Adrenal gland (tissue), 5 donors: ENCODE measurements at regions not wholly inside any gene's neighbourhood (a gene's known extent, or its start where the extent isn't known, plus 50 kb on each side); places are given as distances from the start of the nearest gene placed in this dataset.

Experiments used
- POLR2A ChIP-seq, 2 donors: fragments of 450-650 bp; IDR thresholded peaks; one replicate each; pipeline ENCODE4 v1.6.1; 2017; ENCODE audit warnings: antibody characterized with exemption in 2 of 2, mild to moderate bottlenecking in 2 of 2, moderate library complexity in 1 of 2
- TF ChIP-seq, protein P1 (sequence below), 6 experiments: fragments of 450-650 bp in 4 of 6; fragments of 200-600 bp in 2 of 6; sonication (generic) in 1 of 6; IDR thresholded peaks; 1 replicate in 5 of 6; 2 replicates in 1 of 6; pipeline versions ENCODE4 v1.5.1 to v1.8.0; 2016 to 2021; ENCODE audit warnings: antibody characterized with exemption in 6 of 6, mild to moderate bottlenecking in 2 of 6, moderate library complexity in 1 of 6
- donor health status: DM: no; HTN: no; CAD: no.

DNA sequence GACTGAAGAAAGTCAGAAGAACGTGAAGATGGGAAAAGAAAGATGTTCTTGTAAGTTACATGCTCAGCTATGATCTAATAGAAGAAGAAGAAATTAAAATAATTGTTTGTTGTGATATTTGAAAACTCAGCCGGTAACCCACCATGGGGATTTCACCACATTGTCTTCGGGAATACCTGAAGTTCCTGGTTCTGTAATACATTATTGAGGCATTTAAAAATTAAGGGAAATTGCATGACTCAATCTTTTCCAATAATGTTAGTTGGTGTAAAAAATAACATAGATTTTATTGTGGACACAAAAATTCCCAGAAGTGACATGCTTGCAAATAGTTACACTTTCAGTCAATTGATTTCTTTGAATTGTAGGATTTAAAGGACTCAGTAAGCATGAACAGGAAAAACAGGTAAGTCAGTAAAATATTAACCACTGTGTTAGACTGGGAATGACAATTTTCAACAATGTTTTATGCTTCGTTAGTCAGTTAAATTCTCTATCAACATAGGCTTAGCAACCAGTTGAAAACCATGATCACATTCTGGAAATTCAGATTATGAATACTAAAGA lies 745.1 kb downstream of the LTN1 start:
- TF ChIP-seq, protein P1, sequence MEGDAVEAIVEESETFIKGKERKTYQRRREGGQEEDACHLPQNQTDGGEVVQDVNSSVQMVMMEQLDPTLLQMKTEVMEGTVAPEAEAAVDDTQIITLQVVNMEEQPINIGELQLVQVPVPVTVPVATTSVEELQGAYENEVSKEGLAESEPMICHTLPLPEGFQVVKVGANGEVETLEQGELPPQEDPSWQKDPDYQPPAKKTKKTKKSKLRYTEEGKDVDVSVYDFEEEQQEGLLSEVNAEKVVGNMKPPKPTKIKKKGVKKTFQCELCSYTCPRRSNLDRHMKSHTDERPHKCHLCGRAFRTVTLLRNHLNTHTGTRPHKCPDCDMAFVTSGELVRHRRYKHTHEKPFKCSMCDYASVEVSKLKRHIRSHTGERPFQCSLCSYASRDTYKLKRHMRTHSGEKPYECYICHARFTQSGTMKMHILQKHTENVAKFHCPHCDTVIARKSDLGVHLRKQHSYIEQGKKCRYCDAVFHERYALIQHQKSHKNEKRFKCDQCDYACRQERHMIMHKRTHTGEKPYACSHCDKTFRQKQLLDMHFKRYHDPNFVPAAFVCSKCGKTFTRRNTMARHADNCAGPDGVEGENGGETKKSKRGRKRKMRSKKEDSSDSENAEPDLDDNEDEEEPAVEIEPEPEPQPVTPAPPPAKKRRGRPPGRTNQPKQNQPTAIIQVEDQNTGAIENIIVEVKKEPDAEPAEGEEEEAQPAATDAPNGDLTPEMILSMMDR (IDR thresholded peaks at IDR 0.05), result no peak
- TF ChIP-seq POLR2A (IDR thresholded peaks at IDR 0.05), result no peak
